ENCODE measurements at regions not wholly inside any gene's neighbourhood (a gene's known extent, or its start where the extent isn't known, plus 50 kb on each side); places are given as distances from the start of the nearest gene placed in this dataset.

GRCh38 chr12:128047266-128048060 lies 219.5 kb upstream of the TMEM132C start:
- no peak for DNase-seq (ENCODE audit: low read depth in 3 of 3)

GRCh38 chr12:128052331-128052730 lies 214.6 kb upstream of the TMEM132C start:
- DNase-seq (ENCODE audit: low read depth in 3 of 3) = no peak

GRCh38 chr12:128052777-128053176 lies 214.2 kb upstream of the TMEM132C start:
- no peak for DNase-seq (ENCODE audit: low read depth in 3 of 3)

GRCh38 chr12:128055567-128055966 lies 211.4 kb upstream of the TMEM132C start:
- DNase-seq (ENCODE audit: low read depth in 3 of 3) = no peak

- DNase-seq (ENCODE audit: low read depth in 3 of 3) = no peak
Observed at GRCh38 chr12:128056136-128056801, 210.7 kb upstream of the TMEM132C start.

GRCh38 chr12:128057586-128057985 lies 209.4 kb upstream of the TMEM132C start:
- no peak for DNase-seq (ENCODE audit: low read depth in 3 of 3)

GRCh38 chr12:128059621-128060370 lies 207.2 kb upstream of the TMEM132C start:
- DNase-seq (ENCODE audit: low read depth in 3 of 3) = no peak

- no peak for DNase-seq (ENCODE audit: low read depth in 3 of 3)
Observed at GRCh38 chr12:128068211-128068610, 198.8 kb upstream of the TMEM132C start.

GRCh38 chr12:128069359-128069997 lies 197.5 kb upstream of the TMEM132C start:
- DNase-seq (ENCODE audit: low read depth in 3 of 3) = peak in 1 of 3 experiments; percentile 11

GRCh38 chr12:128073937-128074336 lies 193.0 kb upstream of the TMEM132C start:
- no peak for DNase-seq (ENCODE audit: low read depth in 3 of 3)

GRCh38 chr12:128075332-128075731 lies 191.6 kb upstream of the TMEM132C start:
- no peak for DNase-seq (ENCODE audit: low read depth in 3 of 3)

- DNase-seq (ENCODE audit: low read depth in 3 of 3) = no peak
Observed at GRCh38 chr12:128076188-128076587, 190.8 kb upstream of the TMEM132C start.

- DNase-seq (ENCODE audit: low read depth in 3 of 3) = no peak
Observed at GRCh38 chr12:128077211-128077916, 189.6 kb upstream of the TMEM132C start.

GRCh38 chr12:128077917-128078298 lies 189.1 kb upstream of the TMEM132C start:
- no peak for DNase-seq (ENCODE audit: low read depth in 3 of 3)

- DNase-seq (ENCODE audit: low read depth in 3 of 3) = no peak
Observed at GRCh38 chr12:128078301-128078971, 188.5 kb upstream of the TMEM132C start.

GRCh38 chr12:128079446-128079845 lies 187.5 kb upstream of the TMEM132C start:
- DNase-seq (ENCODE audit: low read depth in 3 of 3) = no peak

GRCh38 chr12:128083132-128083729 lies 183.7 kb upstream of the TMEM132C start:
- no peak for DNase-seq (ENCODE audit: low read depth in 3 of 3)

GRCh38 chr12:128088926-128089325 lies 178.0 kb upstream of the TMEM132C start:
- DNase-seq (ENCODE audit: low read depth in 3 of 3) = no peak

GRCh38 chr12:128089961-128090360 lies 177.0 kb upstream of the TMEM132C start:
- DNase-seq (ENCODE audit: low read depth in 3 of 3) = no peak

GRCh38 chr12:128091101-128091720 lies 175.8 kb upstream of the TMEM132C start:
- no peak for DNase-seq (ENCODE audit: low read depth in 3 of 3)
